ENCODE measurements at regions not wholly inside any gene's neighbourhood (a gene's known extent, or its start where the extent isn't known, plus 50 kb on each side); places are given as distances from the start of the nearest gene placed in this dataset.

GRCh38 chr11:98834776-98835175, 186.0 kb upstream of the CNTN5 start:
- TF ChIP-seq, protein P1, sequence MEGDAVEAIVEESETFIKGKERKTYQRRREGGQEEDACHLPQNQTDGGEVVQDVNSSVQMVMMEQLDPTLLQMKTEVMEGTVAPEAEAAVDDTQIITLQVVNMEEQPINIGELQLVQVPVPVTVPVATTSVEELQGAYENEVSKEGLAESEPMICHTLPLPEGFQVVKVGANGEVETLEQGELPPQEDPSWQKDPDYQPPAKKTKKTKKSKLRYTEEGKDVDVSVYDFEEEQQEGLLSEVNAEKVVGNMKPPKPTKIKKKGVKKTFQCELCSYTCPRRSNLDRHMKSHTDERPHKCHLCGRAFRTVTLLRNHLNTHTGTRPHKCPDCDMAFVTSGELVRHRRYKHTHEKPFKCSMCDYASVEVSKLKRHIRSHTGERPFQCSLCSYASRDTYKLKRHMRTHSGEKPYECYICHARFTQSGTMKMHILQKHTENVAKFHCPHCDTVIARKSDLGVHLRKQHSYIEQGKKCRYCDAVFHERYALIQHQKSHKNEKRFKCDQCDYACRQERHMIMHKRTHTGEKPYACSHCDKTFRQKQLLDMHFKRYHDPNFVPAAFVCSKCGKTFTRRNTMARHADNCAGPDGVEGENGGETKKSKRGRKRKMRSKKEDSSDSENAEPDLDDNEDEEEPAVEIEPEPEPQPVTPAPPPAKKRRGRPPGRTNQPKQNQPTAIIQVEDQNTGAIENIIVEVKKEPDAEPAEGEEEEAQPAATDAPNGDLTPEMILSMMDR (IDR thresholded peaks at IDR 0.05) = no peak
- H3K36me3 Mint-ChIP-seq (ENCODE audit: low read depth) = no peaks in the 10 kb centered on the region
- no peaks in the 10 kb centered on the region for H3K27me3 Mint-ChIP-seq
- ChIA-PET CTCF (no interaction called here), POLR2A (no interaction called here)
- DNase-seq = no peak
- no peak for ATAC-seq
- H3K9me3 Mint-ChIP-seq = peaks cover 21% of the 10 kb centered on the region
- H3K4me1 Mint-ChIP-seq (ENCODE audit: low read depth) = no peaks in the 10 kb centered on the region
- intact Hi-C loops (cut with micrococcal nuclease) = no loop called here
- H3K27ac Mint-ChIP-seq = no peak overlapping the region
- no peak overlapping the region for H3K4me3 Mint-ChIP-seq

- no peak overlapping the region for H3K27ac Mint-ChIP-seq
- intact Hi-C loops (cut with micrococcal nuclease) = no loop called here
- CTCF ChIA-PET = no interaction called here
Observed at GRCh38 chr11:98835335-98835734, 185.4 kb upstream of the CNTN5 start.

DNA sequence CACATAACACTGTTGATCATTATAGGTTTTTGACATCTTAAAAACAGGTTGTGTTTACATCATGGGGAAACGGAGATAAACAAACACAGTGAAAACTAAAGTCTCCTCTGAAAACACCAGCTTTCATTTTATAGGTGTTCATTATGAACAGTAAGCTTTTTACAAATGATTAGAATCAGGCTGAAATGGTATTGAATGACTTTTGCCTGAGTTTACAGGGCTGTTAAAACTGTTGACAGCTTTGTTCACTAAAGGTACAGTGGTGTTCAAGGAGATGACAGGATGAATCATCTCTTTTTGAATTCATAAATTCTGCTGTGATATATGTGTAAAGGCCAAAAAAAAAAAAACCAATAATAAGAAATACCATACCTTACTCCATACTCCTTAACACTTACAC, 184.6 kb upstream of the CNTN5 start:
- intact Hi-C loops (cut with micrococcal nuclease) = no loop called here
- no peak for ATAC-seq
- POLR2A ChIA-PET = no interaction called here

More at GRCh38 chr11:98835335-98835734, 185.4 kb upstream of the CNTN5 start:
- TF ChIP-seq, protein P1 (IDR thresholded peaks at IDR 0.05) = no peak
- peaks cover 18% of the 10 kb centered on the region for H3K9me3 Mint-ChIP-seq
- H3K27me3 Mint-ChIP-seq = no peaks in the 10 kb centered on the region
- no peaks in the 10 kb centered on the region for H3K4me1 Mint-ChIP-seq (ENCODE audit: low read depth)
- DNase-seq = no peak
- no peak overlapping the region for H3K4me3 Mint-ChIP-seq
- no peak for ATAC-seq
- POLR2A ChIA-PET = no interaction called here
- H3K36me3 Mint-ChIP-seq (ENCODE audit: low read depth) = no peaks in the 10 kb centered on the region

GRCh38 chr11:98842187-98842586, 178.6 kb upstream of the CNTN5 start:
- ChIA-PET POLR2A (no interaction called here), CTCF (no interaction called here)
- H3K4me3 Mint-ChIP-seq = no peak overlapping the region
- intact Hi-C loops (cut with micrococcal nuclease) = no loop called here
- H3K36me3 Mint-ChIP-seq (ENCODE audit: low read depth) = no peaks in the 10 kb centered on the region
- TF ChIP-seq, protein P1 (IDR thresholded peaks at IDR 0.05) = no peak
- no peaks in the 10 kb centered on the region for H3K27me3 Mint-ChIP-seq
- H3K9me3 Mint-ChIP-seq = peaks cover 20% of the 10 kb centered on the region
- ATAC-seq (no peak), DNase-seq (no peak)
- no peak overlapping the region for H3K27ac Mint-ChIP-seq
- H3K4me1 Mint-ChIP-seq (ENCODE audit: low read depth) = no peaks in the 10 kb centered on the region

More for the DNA sequence above, 184.6 kb upstream of the CNTN5 start:
- H3K36me3 Mint-ChIP-seq (ENCODE audit: low read depth) = no peaks in the 10 kb centered on the region
- H3K27me3 Mint-ChIP-seq = no peaks in the 10 kb centered on the region
- CTCF ChIA-PET = no interaction called here
- H3K4me3 Mint-ChIP-seq = no peak overlapping the region
- no peak for DNase-seq
- TF ChIP-seq, protein P1 (IDR thresholded peaks at IDR 0.05) = no peak
- peaks cover 15% of the 10 kb centered on the region for H3K9me3 Mint-ChIP-seq
- no peaks in the 10 kb centered on the region for H3K4me1 Mint-ChIP-seq (ENCODE audit: low read depth)
- no peak overlapping the region for H3K27ac Mint-ChIP-seq

DNA sequence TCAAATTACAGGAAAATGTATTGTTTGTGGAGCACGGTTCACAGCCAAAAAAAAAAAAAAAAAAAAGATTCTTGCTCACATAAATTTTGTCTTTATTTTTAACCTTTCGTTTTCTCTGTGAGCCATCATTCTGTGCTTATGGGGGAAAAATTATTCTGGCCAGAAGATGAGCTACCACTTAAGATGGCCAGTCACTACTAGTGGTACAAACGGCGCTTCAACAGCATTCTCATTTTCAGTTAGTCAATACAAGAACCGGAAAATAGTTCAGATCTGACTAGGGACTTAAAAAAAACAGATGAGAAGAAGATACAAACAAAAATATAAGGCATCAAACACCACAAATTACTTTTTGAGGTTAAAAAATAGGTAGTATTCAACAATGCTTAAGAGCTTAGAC, 158.6 kb upstream of the CNTN5 start:
- H3K4me3 Mint-ChIP-seq = no peak overlapping the region
- ChIA-PET CTCF (no interaction called here), POLR2A (no interaction called here)
- no peak for ATAC-seq
- H3K36me3 Mint-ChIP-seq (ENCODE audit: low read depth) = no peaks in the 10 kb centered on the region
- H3K4me1 Mint-ChIP-seq (ENCODE audit: low read depth) = no peaks in the 10 kb centered on the region
- intact Hi-C loops (cut with micrococcal nuclease) = no loop called here
- H3K27me3 Mint-ChIP-seq = no peaks in the 10 kb centered on the region
- DNase-seq = no peak
- TF ChIP-seq, protein P1 (IDR thresholded peaks at IDR 0.05) = no peak
- H3K27ac Mint-ChIP-seq = no peak overlapping the region
- H3K9me3 Mint-ChIP-seq = peaks cover 11% of the 10 kb centered on the region
